HG03175 (cell line): ENCODE measurements at regions not wholly inside any gene's neighbourhood (a gene's known extent, or its start where the extent isn't known, plus 50 kb on each side); places are given as distances from the start of the nearest gene placed in this dataset.
"Not testable (repeated sequence)": the region's sequence is repeated elsewhere in the genome, so short reads cannot be mapped to it uniquely, and the experiment has no call there.

Experiments used
- ATAC-seq: cut with Tn5 transposase; IDR thresholded peaks from one replicate; pipeline ENCODE4 v1.9.1; 2021; ENCODE audit warnings: mild to moderate bottlenecking, moderate library complexity; ENCODE audit not compliant: unreplicated experiment

GRCh38 chr2:64910523-64910922, 78.7 kb upstream of the SLC1A4 start:
- no peak for ATAC-seq

- ATAC-seq, result no peak
These were observed 78.2 kb upstream of the SLC1A4 start for GRCh38 chr2:64910972-64911433.

GRCh38 chr2:64913357-64913869, 75.8 kb upstream of the SLC1A4 start:
- ATAC-seq, result no peak

GRCh38 chr2:64914247-64914646, 75.0 kb upstream of the SLC1A4 start:
- ATAC-seq, result no peak

- ATAC-seq, result peak; percentile 67
These were observed 74.3 kb upstream of the SLC1A4 start for GRCh38 chr2:64914735-64915509.

GRCh38 chr2:64915510-64915900, 73.7 kb upstream of the SLC1A4 start:
- ATAC-seq, result peak; percentile 3

- no peak for ATAC-seq
These were observed 70.8 kb upstream of the SLC1A4 start for GRCh38 chr2:64918220-64918886.

GRCh38 chr2:64919261-64919660, 69.9 kb upstream of the SLC1A4 start:
- ATAC-seq, result no peak

GRCh38 chr2:64922482-64923384, 66.5 kb upstream of the SLC1A4 start:
- ATAC-seq, result no peak

GRCh38 chr2:64923385-64923710, 65.9 kb upstream of the SLC1A4 start:
- no peak for ATAC-seq

- no peak for ATAC-seq
These were observed 64.8 kb upstream of the SLC1A4 start for GRCh38 chr2:64924170-64924934.

- ATAC-seq, result not testable (repeated sequence)
These were observed 63.1 kb upstream of the SLC1A4 start for GRCh38 chr2:64925930-64926722.

GRCh38 chr2:64928813-64929212, 60.4 kb upstream of the SLC1A4 start:
- no peak for ATAC-seq

- ATAC-seq, result no peak
These were observed 59.9 kb upstream of the SLC1A4 start for GRCh38 chr2:64929333-64929732.

- ATAC-seq, result no peak
These were observed 58.9 kb upstream of the SLC1A4 start for GRCh38 chr2:64930258-64930671.

- no peak for ATAC-seq
These were observed 57.7 kb upstream of the SLC1A4 start for GRCh38 chr2:64931246-64932115.

GRCh38 chr2:64932116-64932370, 57.2 kb upstream of the SLC1A4 start:
- no peak for ATAC-seq

GRCh38 chr2:64932371-64933216, 56.6 kb upstream of the SLC1A4 start:
- ATAC-seq, result peak; percentile 92
